GM23248 (cell line): ENCODE measurements at regions not wholly inside any gene's neighbourhood (a gene's known extent, or its start where the extent isn't known, plus 50 kb on each side); places are given as distances from the start of the nearest gene placed in this dataset.

Experiments
- EZH2 ChIP-seq: fragments of 200-600 bp; sonication (generic); IDR thresholded peaks from 2 replicates; pipeline ENCODE4 v1.6.1; 2018; ENCODE audit warnings: antibody characterized with exemption, mild to moderate bottlenecking; ENCODE audit not compliant: insufficient read depth, poor library complexity, severe bottlenecking
- EZH2phosphoT487 ChIP-seq: fragments of 200-600 bp; sonication (generic); IDR thresholded peaks from 2 replicates; pipeline ENCODE4 v1.6.1; 2018; ENCODE audit warnings: antibody characterized with exemption, moderate library complexity, mild to moderate bottlenecking, low read depth; ENCODE audit not compliant: insufficient read depth

DNA sequence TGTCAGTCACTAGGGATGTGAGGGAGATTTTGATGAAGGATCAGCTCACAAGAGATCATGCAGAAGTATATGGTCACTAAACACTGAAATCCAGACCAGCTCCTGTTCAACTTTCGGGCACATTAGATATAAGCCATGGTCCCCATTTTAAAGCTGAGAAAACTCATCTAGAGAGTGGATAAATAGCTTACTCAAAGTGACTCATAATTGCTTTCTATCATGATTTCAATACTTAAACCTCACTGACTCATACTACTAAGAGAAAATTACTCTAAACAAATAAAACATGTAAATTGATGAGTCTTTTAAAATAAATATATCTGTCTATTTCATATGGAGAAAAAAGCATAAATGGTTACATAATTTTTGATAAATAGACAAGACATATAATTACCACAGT, 567.7 kb downstream of the TLR4 start:
- TF ChIP-seq EZH2 = no peak
- no peak for TF ChIP-seq EZH2phosphoT487
